Loucy (cell line): ENCODE measurements at regions not wholly inside any gene's neighbourhood (a gene's known extent, or its start where the extent isn't known, plus 50 kb on each side); places are given as distances from the start of the nearest gene placed in this dataset.

Experiments used
- H2AFZ ChIP-seq: fragments of 200-600 bp; sonication (generic); 2 replicates; pipeline ENCODE4 v1.6.0; 2016; ENCODE audit warnings: antibody characterized with exemption, mild to moderate bottlenecking, low read length, moderate library complexity
- H3F3A ChIP-seq: fragments of 200-600 bp; 2 replicates; pipeline ENCODE4 v1.6.0; 2016; ENCODE audit warnings: antibody characterized with exemption, low read depth, mild to moderate bottlenecking
- H3K27me3 ChIP-seq: fragments of 200-600 bp; sonication (generic); 2 replicates; pipeline ENCODE4 v1.6.1; 2014; ENCODE audit warnings: low read length, mild to moderate bottlenecking; ENCODE audit not compliant: insufficient read depth, poor library complexity, severe bottlenecking
- H3K36me3 ChIP-seq: fragments of 200-600 bp; sonication (generic); 2 replicates; pipeline ENCODE4 v1.6.1; 2016; ENCODE audit warnings: low read length; ENCODE audit not compliant: insufficient read depth
- H3K4me1 ChIP-seq: fragments of 200-600 bp; sonication (generic); 2 replicates; pipeline ENCODE4 v1.5.1; 2014; ENCODE audit warnings: low read length, mild to moderate bottlenecking; ENCODE audit not compliant: insufficient read depth, poor library complexity, severe bottlenecking
- H3K4me2 ChIP-seq: fragments of 200-600 bp; sonication (generic); 2 replicates; pipeline ENCODE4 v1.6.0; 2014; ENCODE audit warnings: antibody characterized with exemption, low read length, low read depth, mild to moderate bottlenecking; ENCODE audit not compliant: poor library complexity, severe bottlenecking
- H3K4me3 ChIP-seq: fragments of 200-600 bp; sonication (generic); 2 replicates; pipeline ENCODE4 v1.5.1; 2014; ENCODE audit warnings: low read length, mild to moderate bottlenecking, mixed read lengths; ENCODE audit not compliant: poor library complexity, severe bottlenecking
- H3K79me2 ChIP-seq: fragments of 200-600 bp; sonication (generic); 2 replicates; pipeline ENCODE4 v1.6.1; 2014; ENCODE audit warnings: low read length; ENCODE audit not compliant: insufficient read depth
- H3K9ac ChIP-seq: fragments of 200-600 bp; sonication (generic); 2 replicates; pipeline ENCODE4 v1.6.0; 2014; ENCODE audit warnings: mild to moderate bottlenecking, low read depth, low read length, moderate library complexity; ENCODE audit not compliant: poor library complexity, severe bottlenecking
- H3K9me2 ChIP-seq: fragments of 200-600 bp; sonication (generic); replicated peaks from 2 replicates; pipeline ENCODE4 v1.6.1; 2016; ENCODE audit warnings: low read depth, low read length, mixed read lengths
- H3K9me3 ChIP-seq: fragments of 200-600 bp; sonication (generic); 2 replicates; pipeline ENCODE4 v1.6.1; 2014; ENCODE audit warnings: mild to moderate bottlenecking, antibody characterized with exemption, low read length, low read depth; ENCODE audit not compliant: insufficient read depth
- H4K20me1 ChIP-seq: fragments of 200-600 bp; sonication (generic); 2 replicates; pipeline ENCODE4 v1.6.0; 2014; ENCODE audit warnings: antibody characterized with exemption, low read length, mild to moderate bottlenecking; ENCODE audit not compliant: insufficient read depth, poor library complexity, severe bottlenecking
- EZH2phosphoT487 ChIP-seq: fragments of 200-600 bp; IDR thresholded peaks from 2 replicates; pipeline ENCODE4 v1.6.1; 2018; ENCODE audit warnings: antibody characterized with exemption, mild to moderate bottlenecking, moderate library complexity, borderline replicate concordance
- TF ChIP-seq, protein P1 (sequence below): fragments of 200-600 bp; sonication (generic); conservative IDR thresholded peaks from 2 replicates; pipeline ENCODE4 v1.5.1; 2014; ENCODE audit warnings: mild to moderate bottlenecking, antibody characterized with exemption, low read length

DNA sequence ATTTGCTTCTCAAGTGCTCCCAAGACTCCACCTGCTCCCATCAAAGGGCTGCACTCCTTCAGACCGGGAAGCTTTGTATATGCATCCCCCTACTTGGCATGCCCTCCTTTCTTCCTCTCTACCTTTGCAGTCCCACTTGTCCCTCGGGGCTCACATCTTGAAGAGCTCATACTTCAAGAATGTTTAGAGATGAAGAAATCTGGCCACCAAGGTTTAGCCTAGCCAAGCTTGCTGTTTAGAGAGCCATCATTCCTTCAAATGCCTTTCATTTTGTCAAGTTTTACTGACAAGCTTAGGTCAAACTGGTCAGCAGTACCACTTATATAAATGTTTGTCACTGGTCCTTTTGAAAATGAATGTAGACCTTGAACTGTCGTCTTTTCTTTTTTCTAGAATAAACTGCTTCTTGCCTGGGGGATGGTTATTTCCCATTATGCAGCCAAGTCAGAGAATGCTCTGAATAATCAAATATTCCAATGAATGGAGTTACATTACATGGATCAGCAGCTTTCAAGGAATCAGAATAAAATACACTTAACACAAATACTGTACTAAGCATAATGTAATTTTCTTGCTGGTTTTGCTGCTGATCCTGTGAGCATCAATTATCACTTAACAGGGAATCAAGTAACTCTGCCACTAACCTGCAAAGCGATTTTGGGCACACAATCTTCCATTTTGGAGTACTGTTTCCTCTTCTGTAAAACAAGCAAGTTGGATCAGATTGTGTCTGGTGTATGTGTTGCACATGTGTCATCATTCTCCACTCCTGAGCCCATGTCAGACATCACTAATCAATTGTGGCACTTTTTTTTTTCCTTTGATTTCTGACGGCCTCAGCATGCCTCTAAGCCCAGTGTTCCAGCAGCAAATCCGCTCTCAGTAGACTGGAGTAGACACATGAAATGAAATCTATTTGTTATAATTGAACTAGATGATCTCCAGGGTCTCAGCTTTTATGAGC is 357.9 kb downstream of the PTEN start:
- Histone ChIP-seq H3K9ac (no peak overlapping the region), H2AFZ (no peak overlapping the region), H3F3A (no peaks in the 10 kb centered on the region)

DNA sequence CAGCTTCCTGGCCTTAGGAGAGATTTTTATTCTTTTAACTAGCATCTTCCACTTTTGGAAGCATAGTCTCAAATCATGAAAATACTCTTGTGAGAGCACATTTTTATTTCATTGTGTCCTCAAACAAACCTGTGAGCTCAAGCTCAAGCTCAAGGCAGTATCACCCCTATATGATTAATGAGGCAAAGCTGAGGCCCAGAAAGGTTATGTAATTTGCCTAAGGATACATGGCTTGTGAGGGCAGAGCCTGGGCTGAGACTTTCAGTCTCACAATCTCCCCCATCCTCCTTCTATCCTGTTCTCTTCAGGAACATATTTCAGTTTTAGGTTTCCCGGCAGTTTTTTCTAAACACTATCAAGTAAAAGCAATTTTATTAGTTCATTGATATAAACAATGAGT is 359.5 kb downstream of the PTEN start:
- H4K20me1 ChIP-seq: peaks cover 13% of the 10 kb centered on the region
- no peaks in the 10 kb centered on the region for H3K9me2 ChIP-seq
- H3K27me3 ChIP-seq: no peaks in the 10 kb centered on the region
- peaks cover 85% of the 10 kb centered on the region for H3K79me2 ChIP-seq
- no peaks in the 10 kb centered on the region for H3F3A ChIP-seq
- TF ChIP-seq EZH2phosphoT487: no peak
- TF ChIP-seq, protein P1, sequence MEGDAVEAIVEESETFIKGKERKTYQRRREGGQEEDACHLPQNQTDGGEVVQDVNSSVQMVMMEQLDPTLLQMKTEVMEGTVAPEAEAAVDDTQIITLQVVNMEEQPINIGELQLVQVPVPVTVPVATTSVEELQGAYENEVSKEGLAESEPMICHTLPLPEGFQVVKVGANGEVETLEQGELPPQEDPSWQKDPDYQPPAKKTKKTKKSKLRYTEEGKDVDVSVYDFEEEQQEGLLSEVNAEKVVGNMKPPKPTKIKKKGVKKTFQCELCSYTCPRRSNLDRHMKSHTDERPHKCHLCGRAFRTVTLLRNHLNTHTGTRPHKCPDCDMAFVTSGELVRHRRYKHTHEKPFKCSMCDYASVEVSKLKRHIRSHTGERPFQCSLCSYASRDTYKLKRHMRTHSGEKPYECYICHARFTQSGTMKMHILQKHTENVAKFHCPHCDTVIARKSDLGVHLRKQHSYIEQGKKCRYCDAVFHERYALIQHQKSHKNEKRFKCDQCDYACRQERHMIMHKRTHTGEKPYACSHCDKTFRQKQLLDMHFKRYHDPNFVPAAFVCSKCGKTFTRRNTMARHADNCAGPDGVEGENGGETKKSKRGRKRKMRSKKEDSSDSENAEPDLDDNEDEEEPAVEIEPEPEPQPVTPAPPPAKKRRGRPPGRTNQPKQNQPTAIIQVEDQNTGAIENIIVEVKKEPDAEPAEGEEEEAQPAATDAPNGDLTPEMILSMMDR: no peak
- peaks cover 50% of the 10 kb centered on the region; the same call in 1 of the 2 replicates for H3K36me3 ChIP-seq
- H3K4me1 ChIP-seq: peaks cover 14% of the 10 kb centered on the region
- no peak overlapping the region for H3K4me2 ChIP-seq
- H3K9me3 ChIP-seq: no peaks in the 10 kb centered on the region
- no peak overlapping the region for H2AFZ ChIP-seq
- H3K4me3 ChIP-seq: no peak overlapping the region
- H3K9ac ChIP-seq: no peak overlapping the region

More for the DNA sequence above, 357.9 kb downstream of the PTEN start:
- Histone ChIP-seq H3K36me3 (peaks cover 56% of the 10 kb centered on the region; the same call in 1 of the 2 replicates), H3K27me3 (no peaks in the 10 kb centered on the region), H3K9me2 (no peaks in the 10 kb centered on the region), H4K20me1 (peaks cover 21% of the 10 kb centered on the region), H3K4me2 (no peak overlapping the region), H3K9me3 (no peaks in the 10 kb centered on the region), H3K4me1 (peaks cover 11% of the 10 kb centered on the region), H3K4me3 (no peak overlapping the region), H3K79me2 (peaks cover 84% of the 10 kb centered on the region)
- no peak for TF ChIP-seq EZH2phosphoT487
- TF ChIP-seq, protein P1: no peak
